Body of pancreas (tissue), 4 donors: ENCODE measurements at regions not wholly inside any gene's neighbourhood (a gene's known extent, or its start where the extent isn't known, plus 50 kb on each side); places are given as distances from the start of the nearest gene placed in this dataset.
A peak's percentile ranks its signal among the peaks of the same experiment; 100 is the strongest.

Experiments
- ATAC-seq: fragments of 150-250 bp; one replicate; pipeline ENCODE4 v1.9.1; 2016
- DNase-seq, 4 donors: peaks; one replicate each; pipeline ENCODE4 v3.0.0-alpha.2; 2019
- H3K27ac ChIP-seq, 4 donors: fragments of 200-600 bp; sonication (generic); 1 replicate in 3 of 4; 2 replicates in 1 of 4; pipeline versions ENCODE4 v1.5.1 to v1.6.1; 2016 to 2019; ENCODE audit warnings: mild to moderate bottlenecking in 1 of 4, mixed read lengths in 1 of 4, moderate library complexity in 1 of 4
- H3K27me3 ChIP-seq, 2 donors: fragments of 200-600 bp; sonication (generic); one replicate each; pipeline ENCODE4 v1.6.0; 2016; ENCODE audit warnings: mild to moderate bottlenecking in 1 of 2
- H3K36me3 ChIP-seq, 2 donors: fragments of 200-600 bp; sonication (generic); replicated peaks in 1 of 2; 2 replicates each; pipeline ENCODE4 v1.5.1; 2016; ENCODE audit warnings: low read depth in 2 of 2; ENCODE audit not compliant: insufficient read depth in 1 of 2
- H3K4me1 ChIP-seq: fragments of 200-600 bp; sonication (generic); one replicate; pipeline ENCODE4 v1.6.0; 2016
- H3K4me3 ChIP-seq, 2 donors: fragments of 200-600 bp; sonication (generic); 1 replicate in 1 of 2; 2 replicates in 1 of 2; pipeline ENCODE4 v1.5.1; 2016 to 2019
- H3K9me3 ChIP-seq, 3 donors: fragments of 200-600 bp; sonication (generic); 1 replicate in 2 of 3; 2 replicates in 1 of 3; pipeline ENCODE4 v1.5.1; 2016
- POLR2A ChIP-seq, 3 donors: fragments of 450-650 bp; IDR thresholded peaks; one replicate each; pipeline ENCODE4 v1.6.1; 2016; ENCODE audit warnings: antibody characterized with exemption in 3 of 3, mild to moderate bottlenecking in 2 of 3
- WGBS, 2 donors: methylation state at CpG; one replicate each; pipeline ENCODE4 v1.1.5; 2017; 5-methylcytosine and 5-hydroxymethylcytosine counted together
- intact Hi-C: fragments of 100-400 bp; cut with DNase I; formaldehyde crosslinking; loops from one replicate; pipeline ENCODE4 v1.15.1; 2023
- TF ChIP-seq, protein P1 (sequence below), 7 experiments: fragments of 450-650 bp in 4 of 7; fragments of 200-600 bp in 3 of 7; sonication (generic) in 3 of 7; IDR thresholded peaks; one replicate each; pipeline ENCODE4 v1.5.1; 2016 to 2019; ENCODE audit warnings: antibody characterized with exemption in 7 of 7

DNA sequence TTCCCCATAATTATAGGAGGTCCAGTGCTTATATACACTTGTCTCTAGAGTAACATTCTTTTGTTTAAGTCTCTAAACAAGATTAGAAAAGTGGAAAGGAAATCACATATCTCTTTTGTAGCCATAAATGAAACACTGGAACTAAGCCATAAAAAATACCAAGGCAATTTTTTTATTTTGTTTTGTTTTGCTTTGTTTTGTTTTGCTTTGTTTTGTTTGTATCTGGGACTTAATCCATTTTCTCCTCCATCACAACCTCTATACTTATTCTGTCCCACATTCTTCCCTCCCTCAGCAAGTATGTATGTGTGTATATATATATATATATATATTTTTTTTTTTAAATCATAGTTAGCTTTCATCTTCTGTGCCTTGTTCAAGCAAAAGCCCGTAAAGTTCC, 436.6 kb upstream of the MPDZ start:
- WGBS, 2 donors, result 53 to 66% methylated on average over 1 of the region's 1 CpG

DNA sequence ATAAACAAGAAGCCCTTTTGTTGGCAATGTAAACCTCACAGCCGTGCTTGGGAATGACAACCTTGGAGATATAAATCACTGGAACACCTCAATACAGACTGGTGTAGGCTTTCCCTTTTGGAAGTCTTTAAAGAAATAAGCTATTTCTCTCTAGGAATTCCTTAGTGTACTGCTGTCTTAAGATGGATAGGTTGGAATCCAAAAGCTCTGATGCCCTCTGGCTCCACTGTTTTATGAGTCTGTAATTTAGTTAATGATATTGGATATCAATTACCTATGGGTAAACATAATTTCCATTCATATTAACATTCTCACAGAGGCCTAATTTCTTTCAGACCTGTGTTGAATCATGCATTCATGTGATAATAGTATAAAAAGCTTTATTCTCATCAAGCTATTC, 435.9 kb upstream of the MPDZ start:
- DNase-seq (no peak), ATAC-seq (no peak)
- intact Hi-C loops, result no loop called here
- Histone ChIP-seq H3K9me3 (no peaks in the 10 kb centered on the region), H3K4me1 (no peaks in the 10 kb centered on the region), H3K36me3 (no peaks in the 10 kb centered on the region), H3K27ac (no peak overlapping the region), H3K4me3 (no peak overlapping the region), H3K27me3 (no peaks in the 10 kb centered on the region)
- TF ChIP-seq POLR2A (IDR thresholded peaks at IDR 0.05), result no peak
- TF ChIP-seq, protein P1, sequence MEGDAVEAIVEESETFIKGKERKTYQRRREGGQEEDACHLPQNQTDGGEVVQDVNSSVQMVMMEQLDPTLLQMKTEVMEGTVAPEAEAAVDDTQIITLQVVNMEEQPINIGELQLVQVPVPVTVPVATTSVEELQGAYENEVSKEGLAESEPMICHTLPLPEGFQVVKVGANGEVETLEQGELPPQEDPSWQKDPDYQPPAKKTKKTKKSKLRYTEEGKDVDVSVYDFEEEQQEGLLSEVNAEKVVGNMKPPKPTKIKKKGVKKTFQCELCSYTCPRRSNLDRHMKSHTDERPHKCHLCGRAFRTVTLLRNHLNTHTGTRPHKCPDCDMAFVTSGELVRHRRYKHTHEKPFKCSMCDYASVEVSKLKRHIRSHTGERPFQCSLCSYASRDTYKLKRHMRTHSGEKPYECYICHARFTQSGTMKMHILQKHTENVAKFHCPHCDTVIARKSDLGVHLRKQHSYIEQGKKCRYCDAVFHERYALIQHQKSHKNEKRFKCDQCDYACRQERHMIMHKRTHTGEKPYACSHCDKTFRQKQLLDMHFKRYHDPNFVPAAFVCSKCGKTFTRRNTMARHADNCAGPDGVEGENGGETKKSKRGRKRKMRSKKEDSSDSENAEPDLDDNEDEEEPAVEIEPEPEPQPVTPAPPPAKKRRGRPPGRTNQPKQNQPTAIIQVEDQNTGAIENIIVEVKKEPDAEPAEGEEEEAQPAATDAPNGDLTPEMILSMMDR (IDR thresholded peaks at IDR 0.05), result no peak
- 42 to 61% methylated on average over 1 of the region's 1 CpG for WGBS, 2 donors

More for the DNA sequence above, 436.6 kb upstream of the MPDZ start:
- no peaks in the 10 kb centered on the region for H3K27me3 ChIP-seq
- ATAC-seq, result no peak
- H3K36me3 ChIP-seq, result no peaks in the 10 kb centered on the region
- H3K27ac ChIP-seq, result no peak overlapping the region
- DNase-seq, result no peak
- no peaks in the 10 kb centered on the region for H3K9me3 ChIP-seq
- intact Hi-C loops, result no loop called here
- no peak overlapping the region for H3K4me3 ChIP-seq
- TF ChIP-seq, protein P1 (IDR thresholded peaks at IDR 0.05), result no peak
- no peak for TF ChIP-seq POLR2A (IDR thresholded peaks at IDR 0.05)
- no peaks in the 10 kb centered on the region for H3K4me1 ChIP-seq

DNA sequence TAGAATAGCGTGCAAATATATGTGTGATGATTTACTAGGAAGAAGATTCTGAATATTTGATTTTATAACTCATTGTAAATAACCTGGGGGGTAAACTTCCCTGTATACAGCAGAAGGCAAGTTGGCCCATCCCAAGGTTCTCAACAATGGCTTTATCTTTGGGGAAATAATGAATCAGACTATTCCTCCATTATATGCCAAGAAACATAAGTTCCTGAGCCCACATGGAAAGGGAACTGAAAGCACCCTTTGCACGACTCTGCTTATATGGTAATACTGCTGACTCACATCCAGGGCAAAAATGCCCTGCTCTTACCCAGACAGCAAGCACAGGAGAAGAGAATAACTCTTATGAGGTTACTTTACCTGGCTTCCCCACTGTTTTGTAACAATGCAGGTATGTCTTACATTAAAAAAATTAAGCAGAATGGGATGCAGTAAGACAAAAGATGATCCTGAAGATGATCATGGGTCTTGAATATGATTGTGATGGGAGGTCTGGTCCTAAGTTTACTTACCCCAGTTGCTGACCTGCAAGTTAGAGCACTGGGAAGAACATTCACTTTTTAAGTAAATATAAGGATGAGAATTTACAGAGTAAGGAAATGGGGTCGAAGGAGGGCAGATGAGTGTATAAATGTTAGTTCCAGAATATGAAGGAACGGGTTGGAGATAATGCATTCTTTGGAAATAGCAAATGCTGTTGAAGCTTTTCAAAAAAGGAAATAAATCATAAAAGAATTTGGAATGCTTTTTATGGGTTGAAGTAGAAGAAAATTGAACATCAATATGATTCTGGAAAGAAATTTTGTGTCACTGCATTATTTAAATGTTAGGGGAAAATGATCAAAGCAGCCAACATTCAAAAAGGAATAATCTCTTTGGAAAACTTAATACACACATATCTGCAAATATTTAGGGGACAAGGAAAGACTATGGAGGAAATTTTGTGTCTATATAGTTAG, 428.4 kb upstream of the MPDZ start:
- WGBS, 2 donors, result 66 to 72% methylated on average over 4 of the region's 4 CpGs
- DNase-seq (no peak), ATAC-seq (no peak)
- Histone ChIP-seq H3K4me1 (no peaks in the 10 kb centered on the region), H3K4me3 (no peak overlapping the region), H3K36me3 (no peaks in the 10 kb centered on the region), H3K9me3 (no peaks in the 10 kb centered on the region), H3K27me3 (no peaks in the 10 kb centered on the region), H3K27ac (no peak overlapping the region)
- no peak for TF ChIP-seq POLR2A (IDR thresholded peaks at IDR 0.05)
- TF ChIP-seq, protein P1 (IDR thresholded peaks at IDR 0.05), result no peak
- intact Hi-C loops, result no loop called here

DNA sequence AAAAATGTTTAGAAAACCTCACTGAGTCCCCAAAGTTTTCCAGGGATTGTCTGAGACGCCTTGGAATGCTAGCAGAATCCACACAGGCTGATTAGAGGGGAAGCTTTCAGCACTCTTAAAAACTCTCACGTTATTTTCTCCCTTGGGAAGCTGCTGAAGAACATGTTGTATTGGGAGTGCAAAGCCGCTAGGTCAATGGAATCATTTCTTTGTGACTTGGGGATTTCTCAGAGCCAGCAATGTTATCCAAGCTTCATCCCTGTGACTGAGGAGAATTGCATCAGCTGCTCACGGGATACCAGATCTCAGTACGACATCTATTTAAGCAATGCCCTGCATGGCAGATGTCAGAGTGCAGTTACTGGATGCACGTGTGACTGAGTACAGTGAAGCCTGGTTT, 426.4 kb upstream of the MPDZ start:
- intact Hi-C loops, result no loop called here
- Histone ChIP-seq H3K27ac (no peak overlapping the region), H3K27me3 (no peaks in the 10 kb centered on the region), H3K9me3 (no peaks in the 10 kb centered on the region), H3K4me1 (no peaks in the 10 kb centered on the region), H3K4me3 (no peak overlapping the region), H3K36me3 (no peaks in the 10 kb centered on the region)
- 42 to 44% methylated on average over 6 of the region's 6 CpGs for WGBS, 2 donors
- no peak for TF ChIP-seq POLR2A (IDR thresholded peaks at IDR 0.05)
- TF ChIP-seq, protein P1 (IDR thresholded peaks at IDR 0.05), result no peak
- DNase-seq, result peak in 3 of 4 donors; percentile 12 to 41 (median 20)
- peak; percentile 45 for ATAC-seq
